ENCODE measurements at regions not wholly inside any gene's neighbourhood (a gene's known extent, or its start where the extent isn't known, plus 50 kb on each side); places are given as distances from the start of the nearest gene placed in this dataset.

DNA sequence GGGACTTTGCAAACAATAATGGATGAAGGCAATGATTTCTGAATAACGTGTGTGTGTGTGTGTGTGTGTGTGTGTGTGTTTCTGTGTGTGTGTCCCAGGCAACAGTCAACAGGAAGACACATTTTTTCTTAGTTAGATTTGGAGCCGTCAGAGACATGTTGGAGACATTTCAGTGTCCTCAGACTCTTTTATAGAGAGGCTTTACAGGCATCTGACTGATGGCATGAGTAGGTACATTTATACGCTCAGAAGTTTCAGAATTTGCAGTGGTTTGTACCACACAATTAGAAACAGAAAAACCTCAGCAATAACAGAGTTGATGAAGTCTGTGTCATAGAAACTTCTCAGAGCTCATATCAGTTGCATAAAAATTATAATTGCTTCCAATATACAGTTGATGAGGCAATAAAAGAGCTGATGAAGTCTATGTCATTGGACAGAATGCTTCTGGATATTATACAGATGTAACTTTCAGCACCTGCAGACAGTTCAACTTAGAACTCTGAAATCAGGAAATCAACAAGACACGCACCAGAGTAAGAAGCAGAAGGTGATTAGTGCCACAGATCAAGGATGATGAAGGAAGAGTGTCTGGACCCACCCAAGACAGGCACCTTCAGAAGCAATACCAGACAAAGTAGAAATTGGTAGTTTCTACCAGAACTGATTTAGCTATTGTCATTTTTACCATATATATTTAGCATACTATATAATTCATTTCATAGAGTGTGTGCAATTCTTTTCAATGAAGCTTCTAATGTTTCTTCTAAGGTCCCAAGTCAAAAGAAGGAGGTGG is 104.5 kb upstream of the LYZL1 start:
- TF ChIP-seq POLR2A (IDR thresholded peaks at IDR 0.05): no peak
- TF ChIP-seq, protein P1, sequence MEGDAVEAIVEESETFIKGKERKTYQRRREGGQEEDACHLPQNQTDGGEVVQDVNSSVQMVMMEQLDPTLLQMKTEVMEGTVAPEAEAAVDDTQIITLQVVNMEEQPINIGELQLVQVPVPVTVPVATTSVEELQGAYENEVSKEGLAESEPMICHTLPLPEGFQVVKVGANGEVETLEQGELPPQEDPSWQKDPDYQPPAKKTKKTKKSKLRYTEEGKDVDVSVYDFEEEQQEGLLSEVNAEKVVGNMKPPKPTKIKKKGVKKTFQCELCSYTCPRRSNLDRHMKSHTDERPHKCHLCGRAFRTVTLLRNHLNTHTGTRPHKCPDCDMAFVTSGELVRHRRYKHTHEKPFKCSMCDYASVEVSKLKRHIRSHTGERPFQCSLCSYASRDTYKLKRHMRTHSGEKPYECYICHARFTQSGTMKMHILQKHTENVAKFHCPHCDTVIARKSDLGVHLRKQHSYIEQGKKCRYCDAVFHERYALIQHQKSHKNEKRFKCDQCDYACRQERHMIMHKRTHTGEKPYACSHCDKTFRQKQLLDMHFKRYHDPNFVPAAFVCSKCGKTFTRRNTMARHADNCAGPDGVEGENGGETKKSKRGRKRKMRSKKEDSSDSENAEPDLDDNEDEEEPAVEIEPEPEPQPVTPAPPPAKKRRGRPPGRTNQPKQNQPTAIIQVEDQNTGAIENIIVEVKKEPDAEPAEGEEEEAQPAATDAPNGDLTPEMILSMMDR (IDR thresholded peaks at IDR 0.05): no peak

All from lower leg skin (tissue), 3 donors.